RWPE2 (cell line): ENCODE measurements at regions not wholly inside any gene's neighbourhood (a gene's known extent, or its start where the extent isn't known, plus 50 kb on each side); places are given as distances from the start of the nearest gene placed in this dataset.

ENCODE experiments used
- ATAC-seq: fragments of 200-7000 bp; cut with Tn5 transposase; 3 replicates; pipeline ENCODE4 v1.9.1; 2021; ENCODE audit warnings: low read depth
- DNase-seq: peaks from one replicate; pipeline ENCODE4 v3.0.0-alpha.2; 2020; ENCODE audit warnings: low spot score
- H3K27ac ChIP-seq: fragments of 450-650 bp; 2 replicates; pipeline ENCODE4 v1.5.1; 2017; ENCODE audit warnings: mild to moderate bottlenecking; ENCODE audit not compliant: poor library complexity, severe bottlenecking
- H3K27me3 ChIP-seq: fragments of 250-450 bp; sonication (Bioruptor Pico); 2 replicates; pipeline ENCODE4 v1.5.1; 2021; ENCODE audit warnings: mild to moderate bottlenecking, moderate library complexity; ENCODE audit not compliant: insufficient read depth, poor library complexity, severe bottlenecking
- H3K36me3 ChIP-seq: fragments of 250-450 bp; sonication (Bioruptor Pico); 2 replicates; pipeline ENCODE4 v1.5.1; 2020; ENCODE audit warnings: low read depth, mild to moderate bottlenecking, moderate library complexity
- H3K4me1 ChIP-seq: fragments of 250-450 bp; sonication (Bioruptor Pico); 2 replicates; pipeline ENCODE4 v1.5.1; 2021; ENCODE audit warnings: mild to moderate bottlenecking, moderate library complexity; ENCODE audit not compliant: insufficient read depth, poor library complexity, severe bottlenecking
- H3K4me3 ChIP-seq: fragments of 250-450 bp; sonication (Bioruptor Pico); 2 replicates; pipeline ENCODE4 v1.5.1; 2021; ENCODE audit warnings: mild to moderate bottlenecking, moderate library complexity; ENCODE audit not compliant: severe bottlenecking
- H3K9me3 ChIP-seq: fragments of 250-450 bp; sonication (Bioruptor Pico); 2 replicates; pipeline ENCODE4 v1.5.1; 2021; ENCODE audit warnings: mild to moderate bottlenecking, moderate library complexity; ENCODE audit not compliant: severe bottlenecking
- CTCF ChIP-seq: fragments of 450-650 bp; IDR thresholded peaks from one replicate; pipeline ENCODE4 v1.5.1; 2017; ENCODE audit warnings: mild to moderate bottlenecking, moderate library complexity; ENCODE audit not compliant: poor library complexity, severe bottlenecking

- no peaks in the 10 kb centered on the region for H3K27me3 ChIP-seq
- TF ChIP-seq CTCF: no peak
- H3K4me3 ChIP-seq: no peak overlapping the region
- DNase-seq: no peak
- no peaks in the 10 kb centered on the region for H3K9me3 ChIP-seq
- H3K27ac ChIP-seq: no peak overlapping the region
- no peak for ATAC-seq
- no peaks in the 10 kb centered on the region for H3K4me1 ChIP-seq
- H3K36me3 ChIP-seq: no peaks in the 10 kb centered on the region
Measured at GRCh38 chr6:74048387-74048786, 352.4 kb downstream of the CD109 start.

- no peak overlapping the region for H3K27ac ChIP-seq
- H3K4me1 ChIP-seq: no peaks in the 10 kb centered on the region
- DNase-seq: no peak
- no peaks in the 10 kb centered on the region for H3K9me3 ChIP-seq
- H3K27me3 ChIP-seq: no peaks in the 10 kb centered on the region
- ATAC-seq: peak; percentile 41; the same call in 1 of the 3 replicates
- TF ChIP-seq CTCF: no peak
- no peak overlapping the region for H3K4me3 ChIP-seq
- no peaks in the 10 kb centered on the region for H3K36me3 ChIP-seq
Measured at GRCh38 chr6:74044417-74045096, 348.6 kb downstream of the CD109 start.

GRCh38 chr6:74041420-74041819 is 345.4 kb downstream of the CD109 start:
- Histone ChIP-seq H3K9me3 (no peaks in the 10 kb centered on the region), H3K36me3 (no peaks in the 10 kb centered on the region), H3K4me1 (no peaks in the 10 kb centered on the region), H3K4me3 (no peak overlapping the region), H3K27me3 (no peaks in the 10 kb centered on the region), H3K27ac (no peak overlapping the region)
- TF ChIP-seq CTCF: no peak
- no peak for ATAC-seq
- DNase-seq: no peak

GRCh38 chr6:74018825-74019224 is 322.8 kb downstream of the CD109 start:
- H3K27ac ChIP-seq: no peak overlapping the region
- ATAC-seq (no peak), DNase-seq (no peak)

More at GRCh38 chr6:74018825-74019224, 322.8 kb downstream of the CD109 start:
- Histone ChIP-seq H3K4me1 (no peaks in the 10 kb centered on the region), H3K9me3 (no peaks in the 10 kb centered on the region), H3K36me3 (no peaks in the 10 kb centered on the region), H3K4me3 (no peak overlapping the region), H3K27me3 (no peaks in the 10 kb centered on the region)
- no peak for TF ChIP-seq CTCF
